NCI-H1694 treated with DMSO at 0.1 percent for 48 hours (cell line): ENCODE measurements at regions not wholly inside any gene's neighbourhood (a gene's known extent, or its start where the extent isn't known, plus 50 kb on each side); places are given as distances from the start of the nearest gene placed in this dataset.
"Not testable (repeated sequence)": the region's sequence is repeated elsewhere in the genome, so short reads cannot be mapped to it uniquely, and the experiment has no call there.

Experiments
- DNase-seq: peaks from one replicate; lab custom pipeline; 2025; lab: John Stamatoyannopoulos, UW

GRCh38 chr6:21918666-21919065 lies 325.1 kb downstream of the SOX4 start:
- DNase-seq: no peak

GRCh38 chr6:21922086-21922485 lies 328.5 kb downstream of the SOX4 start:
- no peak for DNase-seq

GRCh38 chr6:21924002-21924401 lies 330.5 kb downstream of the SOX4 start:
- DNase-seq: no peak

GRCh38 chr6:21928827-21929226 lies 335.3 kb downstream of the SOX4 start:
- no peak for DNase-seq

- no peak for DNase-seq
Observed at GRCh38 chr6:21931641-21932335, 338.2 kb downstream of the SOX4 start.

GRCh38 chr6:21933351-21933750 lies 339.8 kb downstream of the SOX4 start:
- DNase-seq: no peak

- DNase-seq: no peak
Observed at GRCh38 chr6:21935142-21935541, 341.6 kb downstream of the SOX4 start.

GRCh38 chr6:21935561-21936028 lies 342.0 kb downstream of the SOX4 start:
- no peak for DNase-seq

- no peak for DNase-seq
Observed at GRCh38 chr6:21937466-21937865, 343.9 kb downstream of the SOX4 start.

- not testable (repeated sequence) for DNase-seq
Observed at GRCh38 chr6:21939066-21939465, 345.5 kb downstream of the SOX4 start.

- DNase-seq: no peak
Observed at GRCh38 chr6:21941926-21942325, 348.4 kb downstream of the SOX4 start.

GRCh38 chr6:21942897-21943296 lies 349.3 kb downstream of the SOX4 start:
- no peak for DNase-seq

GRCh38 chr6:21946298-21946783 lies 350.5 kb downstream of the PRL start:
- no peak for DNase-seq

- not testable (repeated sequence) for DNase-seq
Observed at GRCh38 chr6:21947227-21947626, 349.6 kb downstream of the PRL start.

- DNase-seq: no peak
Observed at GRCh38 chr6:21947731-21948386, 349.0 kb downstream of the PRL start.

- DNase-seq: no peak
Observed at GRCh38 chr6:21949211-21949801, 347.5 kb downstream of the PRL start.

GRCh38 chr6:21952367-21952766 lies 344.5 kb downstream of the PRL start:
- no peak for DNase-seq

- DNase-seq: peak; percentile 35
Observed at GRCh38 chr6:21953831-21954801, 342.7 kb downstream of the PRL start.

- DNase-seq: peak; percentile 18
Observed at GRCh38 chr6:21955053-21955595, 341.7 kb downstream of the PRL start.

GRCh38 chr6:21955951-21956350 lies 340.9 kb downstream of the PRL start:
- DNase-seq: no peak

- DNase-seq: no peak
Observed at GRCh38 chr6:21958428-21958827, 338.4 kb downstream of the PRL start.

- no peak for DNase-seq
Observed at GRCh38 chr6:21961226-21961625, 335.6 kb downstream of the PRL start.
